HG03135 (cell line): ENCODE measurements at regions not wholly inside any gene's neighbourhood (a gene's known extent, or its start where the extent isn't known, plus 50 kb on each side); places are given as distances from the start of the nearest gene placed in this dataset.

ENCODE experiments used
- ATAC-seq: cut with Tn5 transposase; IDR thresholded peaks from one replicate; pipeline ENCODE4 v1.9.1; 2021; ENCODE audit warnings: mild to moderate bottlenecking, moderate library complexity; ENCODE audit not compliant: unreplicated experiment

- ATAC-seq = no peak
Observed at GRCh38 chr6:82629921-82630320, 266.3 kb downstream of the TPBG start.

DNA sequence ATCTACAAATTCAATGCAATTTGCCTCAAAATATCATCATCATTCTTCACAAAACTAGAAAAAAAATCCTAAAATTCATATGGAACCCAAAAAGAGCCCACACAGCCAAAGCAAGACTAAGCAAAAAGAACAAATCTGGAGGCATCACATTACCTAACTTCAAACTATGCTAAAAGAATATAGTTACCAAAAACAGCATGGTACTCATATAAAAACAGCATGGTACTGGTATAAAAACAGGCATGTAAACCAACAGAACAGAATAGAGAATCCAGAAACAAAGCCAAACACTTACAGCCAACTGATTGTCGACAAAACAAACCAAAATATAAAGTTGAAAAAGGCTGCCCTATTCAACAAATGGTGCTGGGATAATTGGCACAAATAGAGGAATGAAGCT is 278.1 kb downstream of the TPBG start:
- no peak for ATAC-seq

- ATAC-seq = no peak
Observed at GRCh38 chr6:82645536-82646230, 282.1 kb downstream of the TPBG start.

GRCh38 chr6:82646231-82646615 is 282.6 kb downstream of the TPBG start:
- ATAC-seq = no peak

DNA sequence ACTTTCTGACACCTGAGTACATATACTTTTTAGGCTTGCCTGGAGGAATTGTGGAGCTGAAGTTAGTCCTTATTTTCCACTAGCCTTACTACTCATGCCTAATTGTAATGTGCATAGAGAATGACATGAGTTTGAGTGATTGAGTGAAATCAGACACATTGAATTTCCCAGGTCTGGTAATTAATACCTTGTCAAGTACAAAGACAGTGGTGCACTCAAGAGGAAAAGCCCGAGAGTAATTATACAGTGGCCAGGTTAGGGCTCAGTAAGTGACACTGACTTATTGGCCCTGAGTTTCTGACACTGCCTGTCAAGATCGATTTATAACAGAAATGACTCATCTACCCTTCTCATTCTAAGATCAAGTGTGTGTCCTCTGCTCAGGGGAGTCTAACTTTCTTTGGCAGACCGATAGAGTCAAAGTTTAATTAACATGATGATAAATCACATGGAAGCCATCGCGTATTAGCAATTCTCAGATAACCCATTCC is 288.3 kb downstream of the TPBG start:
- no peak for ATAC-seq

GRCh38 chr6:82679232-82679631 is 315.6 kb downstream of the TPBG start:
- ATAC-seq = no peak

GRCh38 chr6:82680192-82680591 is 316.6 kb downstream of the TPBG start:
- ATAC-seq = no peak

- ATAC-seq = no peak
Observed at GRCh38 chr6:82681119-82681714, 317.6 kb downstream of the TPBG start.

DNA sequence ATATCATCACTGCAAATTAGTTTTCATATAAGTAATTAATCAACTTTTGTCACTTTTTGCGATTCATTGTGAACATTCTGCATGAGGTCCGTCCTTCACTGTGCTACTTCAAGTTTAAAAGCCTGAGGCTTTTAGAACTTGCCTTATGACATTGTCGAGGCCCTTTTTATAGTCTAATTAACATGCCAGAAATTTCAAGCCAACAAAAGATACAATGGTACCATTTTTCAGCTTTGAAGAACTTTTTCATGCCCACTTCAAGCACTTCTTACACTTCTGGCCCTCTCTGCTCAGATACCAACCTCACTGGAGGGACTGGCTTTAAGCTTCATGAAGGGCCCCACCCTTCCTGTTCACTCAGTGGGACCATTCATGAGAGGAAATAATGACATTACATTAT is 323.1 kb downstream of the TPBG start:
- no peak for ATAC-seq

DNA sequence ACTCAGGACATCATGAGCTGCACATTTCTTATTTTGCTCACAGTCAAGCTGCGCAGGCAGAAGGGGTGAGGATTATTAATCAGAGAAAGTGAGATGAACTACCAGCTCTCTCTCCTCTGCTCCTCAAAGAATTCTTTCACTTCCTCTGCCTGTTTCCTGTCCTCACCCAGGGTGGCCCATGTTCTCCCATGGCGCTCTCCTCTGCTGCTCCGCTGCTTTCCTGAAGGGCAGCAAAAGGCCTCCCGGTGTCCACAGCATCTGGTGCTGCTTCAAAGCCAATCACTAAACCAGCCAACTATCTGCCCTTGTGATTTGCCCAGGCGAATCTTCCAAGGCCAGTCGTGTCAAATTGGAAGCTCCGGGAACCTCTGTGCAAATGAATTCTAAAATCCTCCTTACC is 324.2 kb downstream of the TPBG start:
- no peak for ATAC-seq

- no peak for ATAC-seq
Observed at GRCh38 chr6:82690283-82690682, 326.7 kb downstream of the TPBG start.

- ATAC-seq = no peak
Observed at GRCh38 chr6:82691997-82692396, 328.4 kb downstream of the TPBG start.

- no peak for ATAC-seq
Observed at GRCh38 chr6:82693094-82693493, 329.5 kb downstream of the TPBG start.

DNA sequence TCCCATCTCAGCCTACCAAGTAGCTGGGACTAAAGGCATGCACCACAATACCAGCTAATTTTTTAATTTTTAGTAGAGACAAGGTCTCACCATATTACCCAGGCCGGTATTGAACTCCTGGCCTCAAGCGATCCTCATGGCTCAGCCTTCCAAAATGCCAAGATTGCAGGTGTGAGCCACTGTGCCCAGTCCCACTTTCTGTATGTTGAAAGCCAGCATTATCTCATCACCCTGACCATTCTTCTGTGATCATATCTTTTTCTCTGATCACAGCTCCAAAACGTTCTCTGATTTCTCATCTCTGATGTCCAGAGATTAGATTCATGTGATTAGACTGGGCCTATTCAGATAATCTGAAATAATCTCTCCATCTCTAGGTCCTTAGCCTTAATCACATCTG is 337.7 kb downstream of the TPBG start:
- no peak for ATAC-seq

DNA sequence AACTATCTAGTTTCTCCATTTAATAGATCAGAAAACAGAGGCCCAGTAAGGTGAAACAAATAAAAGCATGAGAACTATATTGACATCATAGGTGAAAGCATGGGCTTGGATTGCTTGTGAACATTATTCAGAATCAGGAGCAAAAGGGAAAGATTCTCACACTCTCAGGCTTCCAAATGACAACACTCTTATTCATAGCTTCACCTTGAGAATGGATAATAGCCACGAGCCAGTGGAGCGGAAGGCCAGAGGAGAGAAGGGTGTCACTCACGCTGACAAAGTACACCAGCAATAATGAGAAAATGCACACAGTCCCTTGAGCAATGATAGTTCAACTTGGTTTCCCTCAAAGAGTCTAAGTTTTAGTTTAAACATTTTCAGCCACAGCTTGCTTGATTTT is 339.0 kb downstream of the TPBG start:
- ATAC-seq = no peak

- no peak for ATAC-seq
Observed at GRCh38 chr6:82703230-82703629, 339.6 kb downstream of the TPBG start.

- no peak for ATAC-seq
Observed at GRCh38 chr6:82704045-82704444, 340.4 kb downstream of the TPBG start.

- ATAC-seq = no peak
Observed at GRCh38 chr6:82705579-82705978, 342.0 kb downstream of the TPBG start.

GRCh38 chr6:82711105-82711827 is 347.6 kb downstream of the TPBG start:
- no peak for ATAC-seq

GRCh38 chr6:82711971-82712370 is 348.4 kb downstream of the TPBG start:
- ATAC-seq = no peak

GRCh38 chr6:82712389-82712788 is 348.8 kb downstream of the TPBG start:
- no peak for ATAC-seq

DNA sequence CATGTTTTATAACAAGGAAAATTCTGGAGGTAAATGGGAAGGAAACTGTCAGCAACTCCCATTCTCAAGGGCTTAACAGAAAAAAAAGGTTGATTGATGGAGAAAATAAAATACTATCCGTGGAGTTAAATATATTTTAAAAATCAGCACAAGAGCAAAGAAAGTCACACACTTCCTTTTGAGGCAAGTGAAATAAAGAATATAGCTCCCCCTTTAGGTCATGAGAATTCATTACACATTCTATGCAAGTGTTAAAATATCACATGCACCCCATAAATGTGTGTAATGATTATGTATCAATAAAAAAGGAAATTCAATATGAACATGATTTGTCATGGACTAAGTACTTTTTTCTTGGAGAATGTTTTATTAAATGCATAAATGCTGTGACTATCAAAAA is 349.2 kb downstream of the TPBG start:
- no peak for ATAC-seq
